ENCODE measurements at regions not wholly inside any gene's neighbourhood (a gene's known extent, or its start where the extent isn't known, plus 50 kb on each side); places are given as distances from the start of the nearest gene placed in this dataset.

DNA sequence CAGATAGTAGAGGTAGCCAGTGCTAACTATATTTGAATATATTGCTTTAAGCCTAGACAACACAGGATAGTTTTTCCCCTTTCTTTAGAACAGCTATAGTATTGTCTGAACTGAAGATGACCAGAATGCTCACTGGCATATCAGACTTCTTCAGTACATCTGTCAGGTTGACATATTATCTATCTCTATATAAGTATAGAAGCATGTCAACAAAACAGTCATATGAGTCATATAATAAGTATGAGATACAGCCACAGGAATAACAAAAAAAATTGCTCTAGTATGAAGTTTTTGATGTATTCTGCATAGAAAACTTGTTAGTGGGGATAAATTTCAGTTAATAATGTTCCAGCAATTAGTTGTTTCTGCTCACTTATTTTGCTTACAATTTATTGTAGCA is 767.7 kb downstream of the LRFN5 start:
- no peaks in the 10 kb centered on the region for H3K4me1 ChIP-seq (ENCODE audit: control insufficient read depth in 1 of 2, extremely low read depth in 1 of 2, insufficient read depth in 2 of 2, low read length in 2 of 2)
- no peak overlapping the region for H3K27ac ChIP-seq (ENCODE audit: low read length)
- no peaks in the 10 kb centered on the region for H3K27me3 Mint-ChIP-seq
- no peak overlapping the region for H3K4me3 Mint-ChIP-seq
- DNase-seq (no peak), ATAC-seq (replicated peaks in 1 of 4) (no peak)
- H3K4me3 ChIP-seq (ENCODE audit: control insufficient read depth in 1 of 2, extremely low read depth in 1 of 2, low read length in 1 of 2), result no peak overlapping the region
- no peak overlapping the region for H3K27ac Mint-ChIP-seq
- H3K4me1 Mint-ChIP-seq, result no peaks in the 10 kb centered on the region
- peaks cover 3 to 11% (median 8%) of the 10 kb centered on the region in 3 donors for H3K9me3 Mint-ChIP-seq
- CTCF ChIA-PET, result no interaction called here
- no peaks in the 10 kb centered on the region for H3K9me3 ChIP-seq
- H3K27me3 ChIP-seq (replicated peaks in 1 of 2; ENCODE audit: control insufficient read depth in 2 of 2, extremely low read depth in 1 of 2, insufficient read depth in 2 of 2, low read length in 1 of 2), result no peaks in the 10 kb centered on the region
- POLR2A ChIA-PET, result no interaction called here
- no peaks in the 10 kb centered on the region for H3K36me3 ChIP-seq (ENCODE audit: control insufficient read depth in 2 of 2, extremely low read depth in 1 of 2, insufficient read depth in 1 of 2, low read length in 1 of 2)
- no peaks in the 10 kb centered on the region for H3K36me3 Mint-ChIP-seq

DNA sequence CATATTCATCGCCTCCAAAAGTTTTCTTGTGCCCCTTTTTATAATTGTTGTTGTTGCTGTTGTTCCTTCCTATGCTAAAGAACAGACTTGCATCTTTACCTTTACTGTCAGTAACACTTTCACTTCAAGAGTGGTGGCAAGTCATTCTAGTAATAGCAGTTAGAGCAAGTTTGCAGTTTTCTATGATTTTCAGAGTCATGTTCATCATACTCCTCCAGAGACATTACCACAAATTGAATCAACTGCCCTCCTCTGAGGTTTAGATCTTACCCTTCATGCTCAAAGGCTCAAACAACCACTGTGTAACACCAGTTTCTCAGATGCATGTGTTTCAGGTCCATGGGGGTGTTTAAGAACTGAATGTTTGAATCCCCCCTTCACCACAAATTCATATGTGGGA is 763.4 kb downstream of the LRFN5 start:
- no peak overlapping the region for H3K27ac ChIP-seq (ENCODE audit: low read length)
- CTCF ChIA-PET, result no interaction called here
- DNase-seq (no peak), ATAC-seq (replicated peaks in 1 of 4) (no peak)
- no CpG with 5 or more reads among the region's 1 CpG for WGBS (ENCODE audit: insufficient coverage)
- H3K4me1 ChIP-seq (ENCODE audit: control insufficient read depth in 1 of 2, extremely low read depth in 1 of 2, insufficient read depth in 2 of 2, low read length in 2 of 2), result no peaks in the 10 kb centered on the region
- Mint-ChIP-seq H3K4me1 (no peaks in the 10 kb centered on the region), H3K4me3 (no peak overlapping the region), H3K9me3 (peaks cover 3 to 7% (median 4%) of the 10 kb centered on the region in 3 donors), H3K36me3 (no peaks in the 10 kb centered on the region), H3K27me3 (no peaks in the 10 kb centered on the region), H3K27ac (no peak overlapping the region)
- POLR2A ChIA-PET, result no interaction called here
- H3K9me3 ChIP-seq, result no peaks in the 10 kb centered on the region
- no peak overlapping the region for H3K4me3 ChIP-seq (ENCODE audit: control insufficient read depth in 1 of 2, extremely low read depth in 1 of 2, low read length in 1 of 2)
- H3K36me3 ChIP-seq (ENCODE audit: control insufficient read depth in 2 of 2, extremely low read depth in 1 of 2, insufficient read depth in 1 of 2, low read length in 1 of 2), result no peaks in the 10 kb centered on the region
- no peaks in the 10 kb centered on the region for H3K27me3 ChIP-seq (replicated peaks in 1 of 2; ENCODE audit: control insufficient read depth in 2 of 2, extremely low read depth in 1 of 2, insufficient read depth in 2 of 2, low read length in 1 of 2)

DNA sequence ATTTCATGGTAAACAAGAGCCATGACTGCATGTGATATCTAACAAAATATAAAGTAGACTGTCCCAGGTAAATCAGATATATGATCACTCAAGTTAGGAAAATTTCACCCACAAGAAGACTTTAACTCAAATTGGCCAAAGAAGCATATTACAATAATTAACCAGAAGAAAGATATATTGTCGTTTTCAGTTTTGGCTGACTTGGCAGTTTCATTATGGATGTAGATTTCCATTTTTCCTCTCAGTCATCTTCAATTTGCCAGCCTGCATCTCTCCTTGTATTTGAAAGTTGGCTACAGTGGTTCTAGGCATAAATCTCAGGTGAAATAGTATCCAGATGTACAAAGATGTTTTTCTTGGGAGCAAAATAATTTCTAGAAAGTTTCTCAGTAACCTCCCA is 761.6 kb downstream of the LRFN5 start:
- H3K27me3 ChIP-seq (replicated peaks in 1 of 2; ENCODE audit: control insufficient read depth in 2 of 2, extremely low read depth in 1 of 2, insufficient read depth in 2 of 2, low read length in 1 of 2), result no peaks in the 10 kb centered on the region
- Mint-ChIP-seq H3K4me1 (no peaks in the 10 kb centered on the region), H3K4me3 (no peak overlapping the region), H3K9me3 (peaks cover 4 to 8% (median 7%) of the 10 kb centered on the region in 3 donors), H3K36me3 (no peaks in the 10 kb centered on the region), H3K27me3 (no peaks in the 10 kb centered on the region), H3K27ac (no peak overlapping the region)
- H3K4me3 ChIP-seq (ENCODE audit: control insufficient read depth in 1 of 2, extremely low read depth in 1 of 2, low read length in 1 of 2), result no peak overlapping the region
- H3K27ac ChIP-seq (ENCODE audit: low read length), result no peak overlapping the region
- POLR2A ChIA-PET, result no interaction called here
- H3K36me3 ChIP-seq (ENCODE audit: control insufficient read depth in 2 of 2, extremely low read depth in 1 of 2, insufficient read depth in 1 of 2, low read length in 1 of 2), result no peaks in the 10 kb centered on the region
- no CpG with 5 or more reads among the region's 1 CpG for WGBS (ENCODE audit: insufficient coverage)
- H3K4me1 ChIP-seq (ENCODE audit: control insufficient read depth in 1 of 2, extremely low read depth in 1 of 2, insufficient read depth in 2 of 2, low read length in 2 of 2), result no peaks in the 10 kb centered on the region
- H3K9me3 ChIP-seq, result no peaks in the 10 kb centered on the region
- CTCF ChIA-PET, result no interaction called here
- ATAC-seq (replicated peaks in 1 of 4) (no peak), DNase-seq (no peak)

DNA sequence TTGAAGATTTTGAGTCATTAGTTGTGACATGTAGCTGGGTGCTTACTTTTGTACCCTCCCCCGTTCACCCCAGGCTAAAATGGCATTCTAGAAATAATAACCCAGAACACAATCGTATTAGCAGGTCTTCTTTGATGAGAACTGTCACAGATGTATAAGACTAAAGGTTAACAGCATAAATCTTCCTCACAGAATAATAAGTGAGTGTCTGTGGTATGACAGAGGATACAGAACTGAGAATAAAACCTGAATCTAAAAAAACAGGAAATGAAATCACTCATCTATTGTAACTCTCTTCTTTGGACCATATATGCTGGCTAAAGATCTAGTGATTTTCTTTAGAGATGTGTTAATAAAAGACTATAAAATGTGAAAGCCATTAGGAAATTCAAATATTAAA is 746.6 kb downstream of the LRFN5 start:
- no peaks in the 10 kb centered on the region for H3K36me3 Mint-ChIP-seq
- Histone ChIP-seq H3K9me3 (no peaks in the 10 kb centered on the region), H3K4me1 (ENCODE audit: control insufficient read depth in 1 of 2, extremely low read depth in 1 of 2, insufficient read depth in 2 of 2, low read length in 2 of 2) (no peaks in the 10 kb centered on the region), H3K4me3 (ENCODE audit: control insufficient read depth in 1 of 2, extremely low read depth in 1 of 2, low read length in 1 of 2) (no peak overlapping the region), H3K27ac (ENCODE audit: low read length) (no peak overlapping the region), H3K27me3 (replicated peaks in 1 of 2; ENCODE audit: control insufficient read depth in 2 of 2, extremely low read depth in 1 of 2, insufficient read depth in 2 of 2, low read length in 1 of 2) (no peaks in the 10 kb centered on the region), H3K36me3 (ENCODE audit: control insufficient read depth in 2 of 2, extremely low read depth in 1 of 2, insufficient read depth in 1 of 2, low read length in 1 of 2) (no peaks in the 10 kb centered on the region)
- POLR2A ChIA-PET, result no interaction called here
- no peak overlapping the region for H3K27ac Mint-ChIP-seq
- WGBS (ENCODE audit: insufficient coverage), result no CpG with 5 or more reads among the region's 2 CpGs
- ATAC-seq (replicated peaks in 1 of 4) (no peak), DNase-seq (no peak)
- CTCF ChIA-PET, result no interaction called here
- H3K4me1 Mint-ChIP-seq, result no peaks in the 10 kb centered on the region
- H3K27me3 Mint-ChIP-seq, result no peaks in the 10 kb centered on the region
- no peak overlapping the region for H3K4me3 Mint-ChIP-seq
- peaks cover 3 to 14% (median 9%) of the 10 kb centered on the region in 3 donors for H3K9me3 Mint-ChIP-seq

DNA sequence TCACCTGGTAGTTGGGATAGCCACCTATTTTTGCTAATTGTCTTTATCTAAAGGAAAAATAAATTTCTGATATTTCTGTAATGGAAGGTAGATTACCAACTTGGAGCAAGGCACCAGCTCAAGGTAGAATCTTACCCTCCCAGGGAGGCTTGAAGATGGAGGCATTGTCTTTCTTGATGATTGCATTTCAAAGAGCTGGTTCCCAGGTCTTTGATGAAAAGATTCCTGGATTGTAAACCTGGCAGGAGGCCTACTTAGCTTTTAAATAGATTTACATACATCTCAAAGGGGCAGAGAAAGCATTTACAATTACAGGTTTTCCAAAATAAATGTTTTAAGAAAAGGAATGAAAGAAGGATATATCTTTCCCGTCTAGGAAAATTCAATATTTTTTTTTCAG is 729.2 kb downstream of the LRFN5 start:
- H3K9me3 Mint-ChIP-seq, result peaks cover 0 to 7% (median 4%) of the 10 kb centered on the region in 3 donors
- CTCF ChIA-PET, result interaction anchor here in 1 of 2 donors (0.7 kb wide), 1 partner anchor 23 kb away, joined by 3 read pairs; no protein-coding TSS in a partner anchor

DNA sequence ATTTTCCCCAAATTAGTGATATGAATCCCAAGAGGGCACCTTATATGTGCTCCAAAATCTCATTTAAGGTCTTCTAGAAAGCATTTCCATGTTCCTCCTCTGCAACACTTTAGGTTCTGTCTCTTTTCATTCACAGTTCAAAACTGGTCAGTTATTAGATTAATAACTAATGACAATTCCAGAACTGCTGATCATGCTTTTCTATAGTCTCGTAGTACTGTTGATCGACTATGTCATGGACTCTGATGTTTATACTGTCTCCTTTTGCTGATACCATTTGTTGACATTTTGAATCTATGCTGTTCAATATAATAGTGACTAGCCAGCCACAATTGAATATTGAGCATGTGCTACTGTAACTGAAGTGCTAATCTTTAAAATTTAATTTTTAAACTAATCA is 728.3 kb downstream of the LRFN5 start:
- Histone ChIP-seq H3K27me3 (replicated peaks in 1 of 2; ENCODE audit: control insufficient read depth in 2 of 2, extremely low read depth in 1 of 2, insufficient read depth in 2 of 2, low read length in 1 of 2) (no peaks in the 10 kb centered on the region), H3K36me3 (ENCODE audit: control insufficient read depth in 2 of 2, extremely low read depth in 1 of 2, insufficient read depth in 1 of 2, low read length in 1 of 2) (no peaks in the 10 kb centered on the region), H3K4me1 (ENCODE audit: control insufficient read depth in 1 of 2, extremely low read depth in 1 of 2, insufficient read depth in 2 of 2, low read length in 2 of 2) (no peaks in the 10 kb centered on the region), H3K9me3 (no peaks in the 10 kb centered on the region), H3K4me3 (ENCODE audit: control insufficient read depth in 1 of 2, extremely low read depth in 1 of 2, low read length in 1 of 2) (no peak overlapping the region), H3K27ac (ENCODE audit: low read length) (no peak overlapping the region)
- WGBS (ENCODE audit: insufficient coverage), result no CpG with 5 or more reads among the region's 2 CpGs
- Mint-ChIP-seq H3K9me3 (peaks cover 0 to 5% (median 2%) of the 10 kb centered on the region in 3 donors), H3K4me3 (no peak overlapping the region), H3K27me3 (no peaks in the 10 kb centered on the region), H3K36me3 (no peaks in the 10 kb centered on the region), H3K4me1 (no peaks in the 10 kb centered on the region), H3K27ac (no peak overlapping the region)
- ChIA-PET POLR2A (no interaction called here), CTCF (no interaction called here)
- DNase-seq, result no peak
- no peak for ATAC-seq (replicated peaks in 1 of 4)

More for the DNA sequence above, 729.2 kb downstream of the LRFN5 start:
- H3K4me1 Mint-ChIP-seq, result no peaks in the 10 kb centered on the region
- no peak overlapping the region for H3K4me3 ChIP-seq (ENCODE audit: control insufficient read depth in 1 of 2, extremely low read depth in 1 of 2, low read length in 1 of 2)
- no peak for ATAC-seq (replicated peaks in 1 of 4)
- no peak overlapping the region for H3K27ac ChIP-seq (ENCODE audit: low read length)
- no peak for DNase-seq
- WGBS (ENCODE audit: insufficient coverage), result no CpG with 5 or more reads among the region's 1 CpG
- POLR2A ChIA-PET, result no interaction called here
- H3K36me3 Mint-ChIP-seq, result no peaks in the 10 kb centered on the region
- H3K4me1 ChIP-seq (ENCODE audit: control insufficient read depth in 1 of 2, extremely low read depth in 1 of 2, insufficient read depth in 2 of 2, low read length in 2 of 2), result no peaks in the 10 kb centered on the region
- H3K27ac Mint-ChIP-seq, result no peak overlapping the region
- no peaks in the 10 kb centered on the region for H3K36me3 ChIP-seq (ENCODE audit: control insufficient read depth in 2 of 2, extremely low read depth in 1 of 2, insufficient read depth in 1 of 2, low read length in 1 of 2)
- no peaks in the 10 kb centered on the region for H3K27me3 ChIP-seq (replicated peaks in 1 of 2; ENCODE audit: control insufficient read depth in 2 of 2, extremely low read depth in 1 of 2, insufficient read depth in 2 of 2, low read length in 1 of 2)
- no peak overlapping the region for H3K4me3 Mint-ChIP-seq
- no peaks in the 10 kb centered on the region for H3K9me3 ChIP-seq
- no peaks in the 10 kb centered on the region for H3K27me3 Mint-ChIP-seq

DNA sequence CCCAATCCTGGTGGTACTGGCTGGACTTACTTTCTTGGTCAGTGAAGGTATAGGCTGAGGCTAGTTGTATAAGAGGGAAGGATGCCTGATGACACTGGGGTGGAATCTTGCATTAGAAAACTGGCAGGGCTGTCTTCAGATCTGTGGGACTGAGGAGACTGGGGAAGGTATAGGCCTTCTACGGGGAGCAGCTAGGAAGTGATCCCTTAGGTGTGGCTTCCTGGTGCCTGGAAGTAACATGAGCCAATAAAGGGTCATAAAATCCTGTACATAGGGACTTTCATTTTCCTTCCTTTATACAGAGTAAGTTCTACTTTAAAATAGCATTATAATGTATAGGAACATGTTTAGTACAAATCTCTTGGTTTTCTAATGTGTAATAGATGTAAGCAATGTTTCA is 716.8 kb downstream of the LRFN5 start:
- DNase-seq (no peak), ATAC-seq (replicated peaks in 1 of 4) (no peak)
- no peaks in the 10 kb centered on the region for H3K27me3 ChIP-seq (replicated peaks in 1 of 2; ENCODE audit: control insufficient read depth in 2 of 2, extremely low read depth in 1 of 2, insufficient read depth in 2 of 2, low read length in 1 of 2)
- no peaks in the 10 kb centered on the region for H3K4me1 ChIP-seq (ENCODE audit: control insufficient read depth in 1 of 2, extremely low read depth in 1 of 2, insufficient read depth in 2 of 2, low read length in 2 of 2)
- Mint-ChIP-seq H3K4me1 (no peaks in the 10 kb centered on the region), H3K27ac (no peak overlapping the region), H3K36me3 (no peaks in the 10 kb centered on the region), H3K4me3 (no peak overlapping the region), H3K27me3 (no peaks in the 10 kb centered on the region), H3K9me3 (peaks cover 7 to 35% (median 16%) of the 10 kb centered on the region in 3 donors)
- no CpG with 5 or more reads among the region's 1 CpG for WGBS (ENCODE audit: insufficient coverage)
- no peak overlapping the region for H3K27ac ChIP-seq (ENCODE audit: low read length)
- CTCF ChIA-PET, result no interaction called here
- no peaks in the 10 kb centered on the region for H3K36me3 ChIP-seq (ENCODE audit: control insufficient read depth in 2 of 2, extremely low read depth in 1 of 2, insufficient read depth in 1 of 2, low read length in 1 of 2)
- no peak overlapping the region for H3K4me3 ChIP-seq (ENCODE audit: control insufficient read depth in 1 of 2, extremely low read depth in 1 of 2, low read length in 1 of 2)
- H3K9me3 ChIP-seq, result peaks cover 3% of the 10 kb centered on the region
- POLR2A ChIA-PET, result no interaction called here
